GM12892 (cell line): ENCODE measurements at regions not wholly inside any gene's neighbourhood (a gene's known extent, or its start where the extent isn't known, plus 50 kb on each side); places are given as distances from the start of the nearest gene placed in this dataset.

Source experiments
- POLR2A ChIP-seq: IDR thresholded peaks from 2 replicates; pipeline ENCODE4 v1.6.1; 2011; ENCODE audit warnings: low read depth, low read length, control low read depth
- POLR2AphosphoS5 ChIP-seq: IDR thresholded peaks from 2 replicates; pipeline ENCODE4 v1.6.1; 2011; ENCODE audit warnings: low read depth, low read length, control low read depth

DNA sequence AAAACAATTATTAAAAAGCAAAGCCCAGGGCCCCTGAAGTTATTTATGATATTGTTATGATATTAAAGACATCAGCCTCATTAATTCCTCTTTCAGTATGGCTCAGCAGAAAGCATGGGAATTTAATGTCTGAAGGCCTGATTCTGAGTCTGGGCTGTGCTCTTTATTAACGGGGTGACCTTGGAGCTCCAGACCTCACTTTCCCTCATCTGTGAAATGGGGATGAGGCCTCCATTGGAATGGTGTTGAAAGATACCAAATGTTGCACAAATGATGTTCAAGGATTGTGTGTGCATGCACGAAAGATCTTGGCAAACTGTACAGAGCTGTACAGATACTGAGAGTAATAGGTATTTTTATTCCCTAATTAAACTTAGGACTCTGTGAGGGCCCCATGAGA lies 92.3 kb upstream of the PCBD1 start:
- no peak for TF ChIP-seq POLR2A
- no peak for TF ChIP-seq POLR2AphosphoS5
